Fibroblast of lung (primary cell): ENCODE measurements at regions not wholly inside any gene's neighbourhood (a gene's known extent, or its start where the extent isn't known, plus 50 kb on each side); places are given as distances from the start of the nearest gene placed in this dataset.

ENCODE experiments used
- CTCF ChIP-seq, 2 donors: IDR thresholded peaks in 1 of 2; conservative IDR thresholded peaks in 1 of 2; 1 replicate in 1 of 2; 2 replicates in 1 of 2; pipeline ENCODE4 v1.5.1; 2011 to 2012; ENCODE audit warnings: low read length in 2 of 2, control low read depth in 1 of 2, inconsistent platforms in 1 of 2, low read depth in 1 of 2, mild to moderate bottlenecking in 1 of 2
- EZH2 ChIP-seq: IDR thresholded peaks from 2 replicates; pipeline ENCODE4 v1.5.1; 2012; ENCODE audit warnings: low read length, control low read depth, mild to moderate bottlenecking; ENCODE audit errors: missing control alignments

GRCh38 chr7:124120911-124121310, 88.0 kb upstream of the TMEM229A start:
- no peak for TF ChIP-seq CTCF (conservative IDR thresholded peaks at IDR 0.05 in 1 of 2, IDR thresholded peaks at IDR 0.05 in 1 of 2; ENCODE audit: low read depth in 1 of 2, low read length in 2 of 2)
- TF ChIP-seq EZH2: no peak
